Mesothelial cell of epicardium (in vitro differentiated cells): ENCODE measurements at regions not wholly inside any gene's neighbourhood (a gene's known extent, or its start where the extent isn't known, plus 50 kb on each side); places are given as distances from the start of the nearest gene placed in this dataset.

Source experiments
- DNase-seq, 2 experiments: peaks; one replicate each; pipeline ENCODE4 v3.0.0; 2021; ENCODE audit warnings: low spot score in 2 of 2; ENCODE audit not compliant: unreplicated experiment in 2 of 2
- H3K27ac Mint-ChIP-seq: 2 replicates; pipeline ENCODE4 v1.8.0; 2021; ENCODE audit warnings: mixed read lengths
- H3K27me3 Mint-ChIP-seq: 2 replicates; pipeline ENCODE4 v1.8.0; 2021; ENCODE audit warnings: low read depth, mixed read lengths
- H3K36me3 Mint-ChIP-seq: 2 replicates; pipeline ENCODE4 v1.8.0; 2021; ENCODE audit warnings: mixed read lengths
- H3K4me1 Mint-ChIP-seq: 2 replicates; pipeline ENCODE4 v1.8.0; 2021; ENCODE audit warnings: mixed read lengths
- H3K4me3 Mint-ChIP-seq: 2 replicates; pipeline ENCODE4 v1.8.0; 2021; ENCODE audit warnings: mild to moderate bottlenecking, moderate library complexity, mixed read lengths
- H3K9me3 Mint-ChIP-seq: 2 replicates; pipeline ENCODE4 v1.8.0; 2021; ENCODE audit warnings: mixed read lengths
- TF ChIP-seq, protein P1 (sequence below): fragments of 200-600 bp; sonication (generic); IDR thresholded peaks from one replicate; pipeline ENCODE4 v1.5.0; 2021; ENCODE audit warnings: antibody characterized with exemption; ENCODE audit not compliant: unreplicated experiment

DNA sequence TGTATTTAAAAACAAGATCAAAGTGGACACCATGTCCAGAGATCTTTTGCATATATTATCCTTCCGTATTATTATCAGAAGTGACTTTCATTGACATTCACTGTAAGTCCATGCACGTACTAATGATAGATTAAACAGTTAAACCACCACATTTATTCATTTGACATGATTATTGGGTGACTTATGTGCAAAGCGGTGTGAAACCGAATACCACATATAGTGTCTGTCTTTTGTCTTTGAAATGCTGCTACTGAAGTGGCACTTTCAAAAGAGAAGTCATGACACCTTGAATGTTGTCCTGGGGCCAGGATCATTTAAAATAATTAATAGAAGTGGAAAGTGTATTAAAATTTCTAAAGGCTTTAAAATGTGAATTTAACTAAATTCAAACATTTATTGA, 100.1 kb downstream of the ERCC5 start:
- H3K4me3 Mint-ChIP-seq: no peak overlapping the region
- TF ChIP-seq, protein P1, sequence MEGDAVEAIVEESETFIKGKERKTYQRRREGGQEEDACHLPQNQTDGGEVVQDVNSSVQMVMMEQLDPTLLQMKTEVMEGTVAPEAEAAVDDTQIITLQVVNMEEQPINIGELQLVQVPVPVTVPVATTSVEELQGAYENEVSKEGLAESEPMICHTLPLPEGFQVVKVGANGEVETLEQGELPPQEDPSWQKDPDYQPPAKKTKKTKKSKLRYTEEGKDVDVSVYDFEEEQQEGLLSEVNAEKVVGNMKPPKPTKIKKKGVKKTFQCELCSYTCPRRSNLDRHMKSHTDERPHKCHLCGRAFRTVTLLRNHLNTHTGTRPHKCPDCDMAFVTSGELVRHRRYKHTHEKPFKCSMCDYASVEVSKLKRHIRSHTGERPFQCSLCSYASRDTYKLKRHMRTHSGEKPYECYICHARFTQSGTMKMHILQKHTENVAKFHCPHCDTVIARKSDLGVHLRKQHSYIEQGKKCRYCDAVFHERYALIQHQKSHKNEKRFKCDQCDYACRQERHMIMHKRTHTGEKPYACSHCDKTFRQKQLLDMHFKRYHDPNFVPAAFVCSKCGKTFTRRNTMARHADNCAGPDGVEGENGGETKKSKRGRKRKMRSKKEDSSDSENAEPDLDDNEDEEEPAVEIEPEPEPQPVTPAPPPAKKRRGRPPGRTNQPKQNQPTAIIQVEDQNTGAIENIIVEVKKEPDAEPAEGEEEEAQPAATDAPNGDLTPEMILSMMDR: no peak
- H3K27me3 Mint-ChIP-seq: peaks cover 19% of the 10 kb centered on the region
- H3K9me3 Mint-ChIP-seq: peaks cover 27% of the 10 kb centered on the region
- DNase-seq: no peak
- no peak overlapping the region for H3K27ac Mint-ChIP-seq
- peaks cover 3% of the 10 kb centered on the region for H3K4me1 Mint-ChIP-seq
- H3K36me3 Mint-ChIP-seq: no peaks in the 10 kb centered on the region

DNA sequence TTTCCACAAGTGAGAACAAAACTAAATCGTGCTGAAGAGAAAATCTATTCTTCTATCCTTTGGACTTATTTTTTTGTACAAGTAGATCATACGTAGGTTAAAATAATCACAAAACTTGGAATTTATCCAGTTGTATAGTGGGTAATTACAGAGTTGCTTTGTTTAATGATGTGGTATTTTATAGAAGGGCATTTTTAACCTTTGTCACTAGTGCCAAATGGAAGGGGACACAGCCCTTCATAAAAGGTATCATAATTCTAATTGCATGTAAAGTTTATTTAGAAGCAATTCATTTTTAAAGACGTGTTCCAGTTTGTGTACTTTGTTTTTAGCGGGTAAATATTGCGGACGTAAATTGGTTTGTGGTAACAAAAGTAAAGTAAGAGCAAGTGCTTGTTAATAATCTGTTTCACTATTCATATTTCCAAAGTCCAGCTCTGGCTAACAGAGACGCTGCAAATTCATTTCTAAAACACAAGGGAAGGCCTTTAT, 99.5 kb downstream of the ERCC5 start:
- H3K27me3 Mint-ChIP-seq: peaks cover 16% of the 10 kb centered on the region
- H3K9me3 Mint-ChIP-seq: peaks cover 30% of the 10 kb centered on the region
- no peaks in the 10 kb centered on the region for H3K36me3 Mint-ChIP-seq
- H3K4me3 Mint-ChIP-seq: no peak overlapping the region
- peaks cover 3% of the 10 kb centered on the region for H3K4me1 Mint-ChIP-seq
- no peak for DNase-seq
- TF ChIP-seq, protein P1: no peak
- no peak overlapping the region for H3K27ac Mint-ChIP-seq

DNA sequence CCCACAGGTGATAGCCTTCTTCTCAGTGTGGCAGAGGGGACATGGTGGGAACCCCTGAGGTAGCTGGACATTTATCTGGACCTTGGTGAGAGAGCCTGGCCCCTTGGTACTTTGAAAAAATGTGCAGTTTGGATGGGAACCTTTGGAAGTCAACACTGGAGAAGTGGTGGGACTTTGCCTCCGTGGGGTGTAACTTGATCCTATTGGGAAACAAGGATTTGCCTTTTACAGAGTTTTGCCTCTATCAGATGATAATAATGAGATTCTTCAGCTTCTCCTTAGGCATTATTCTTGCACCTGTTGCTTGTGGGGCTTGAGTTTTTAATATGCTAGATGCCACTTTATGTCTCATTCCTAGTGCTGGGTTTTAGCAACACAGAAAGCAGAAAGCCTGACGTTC, 99.0 kb downstream of the ERCC5 start:
- H3K9me3 Mint-ChIP-seq: peaks cover 35% of the 10 kb centered on the region
- TF ChIP-seq, protein P1: no peak
- DNase-seq: no peak
- H3K27ac Mint-ChIP-seq: no peak overlapping the region
- peaks cover 3% of the 10 kb centered on the region for H3K4me1 Mint-ChIP-seq
- H3K4me3 Mint-ChIP-seq: no peak overlapping the region
- peaks cover 16% of the 10 kb centered on the region for H3K27me3 Mint-ChIP-seq
- no peaks in the 10 kb centered on the region for H3K36me3 Mint-ChIP-seq

DNA sequence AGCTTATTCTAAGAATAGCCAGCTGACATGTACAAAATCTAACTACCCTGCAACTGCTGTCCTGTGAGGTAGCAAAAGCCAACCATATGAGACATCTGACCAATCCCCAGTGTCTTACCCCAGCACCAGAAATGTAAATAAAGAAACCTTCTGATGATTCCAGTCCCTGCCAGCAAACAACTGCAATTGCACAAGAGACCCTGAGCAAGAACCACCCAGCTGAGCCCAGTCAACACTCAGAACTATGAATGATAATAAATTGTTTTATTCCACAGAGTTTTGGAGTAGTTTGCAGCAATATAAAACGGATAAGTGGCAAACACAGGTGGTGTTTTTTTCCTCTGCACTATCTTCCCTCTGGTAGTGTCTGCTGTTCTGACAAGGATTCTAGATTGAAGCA, 94.9 kb downstream of the ERCC5 start:
- H3K9me3 Mint-ChIP-seq: peaks cover 31% of the 10 kb centered on the region
- peaks cover 7% of the 10 kb centered on the region for H3K27me3 Mint-ChIP-seq
- TF ChIP-seq, protein P1: no peak
- no peak overlapping the region for H3K27ac Mint-ChIP-seq
- H3K4me1 Mint-ChIP-seq: no peaks in the 10 kb centered on the region
- DNase-seq: no peak
- no peak overlapping the region for H3K4me3 Mint-ChIP-seq
- H3K36me3 Mint-ChIP-seq: no peaks in the 10 kb centered on the region

DNA sequence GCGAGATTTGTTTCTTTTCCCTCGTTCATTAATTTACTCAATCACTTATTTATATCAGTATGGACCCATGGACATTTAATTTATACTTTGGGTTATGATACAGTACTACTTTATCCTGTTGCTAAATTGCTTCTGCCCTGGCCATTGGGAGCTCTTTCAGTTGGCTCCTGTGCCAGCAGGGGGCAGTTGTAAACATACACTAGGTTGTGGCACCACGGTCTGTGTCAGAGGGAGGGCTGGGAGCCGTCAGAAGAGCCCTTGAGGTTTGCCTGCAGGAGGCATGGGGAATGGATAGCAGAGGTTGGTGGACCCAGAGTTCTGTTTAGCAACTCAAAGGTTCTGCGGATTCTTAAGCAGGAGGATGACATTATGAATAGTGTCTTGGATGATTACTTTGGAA, 94.3 kb downstream of the ERCC5 start:
- Mint-ChIP-seq H3K4me1 (no peaks in the 10 kb centered on the region), H3K9me3 (peaks cover 31% of the 10 kb centered on the region), H3K27me3 (peaks cover 7% of the 10 kb centered on the region), H3K4me3 (no peak overlapping the region), H3K27ac (no peak overlapping the region), H3K36me3 (no peaks in the 10 kb centered on the region)
- DNase-seq: no peak
- TF ChIP-seq, protein P1: no peak

DNA sequence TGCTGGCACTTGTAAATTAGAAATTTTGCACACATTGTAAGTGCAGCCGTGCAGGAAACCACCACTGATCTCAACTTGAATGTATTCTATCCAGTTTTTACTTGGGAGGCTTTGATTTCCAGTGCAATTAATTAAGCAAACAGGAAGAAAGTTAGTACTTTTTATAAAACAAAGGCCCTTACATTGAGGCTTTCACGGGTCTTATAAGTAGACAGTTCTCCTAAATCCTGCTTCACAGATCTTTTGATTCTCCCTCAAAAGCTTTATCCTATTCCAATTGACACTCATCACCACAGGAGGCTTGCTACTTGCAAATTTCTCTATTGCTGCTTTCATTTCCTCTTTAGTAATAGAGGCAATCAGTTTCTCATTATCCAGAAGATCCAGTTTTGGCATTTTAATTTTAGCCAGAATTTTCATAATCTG, 90.1 kb downstream of the ERCC5 start:
- no peak for DNase-seq
- Mint-ChIP-seq H3K27me3 (no peaks in the 10 kb centered on the region), H3K36me3 (no peaks in the 10 kb centered on the region), H3K4me3 (no peak overlapping the region), H3K4me1 (no peaks in the 10 kb centered on the region), H3K9me3 (peaks cover 9% of the 10 kb centered on the region), H3K27ac (no peak overlapping the region)
- TF ChIP-seq, protein P1: no peak
